ENCODE measurements at regions not wholly inside any gene's neighbourhood (a gene's known extent, or its start where the extent isn't known, plus 50 kb on each side); places are given as distances from the start of the nearest gene placed in this dataset.

- peak; percentile 75 for TF ChIP-seq ZNF770 (CRISPR knock-in tag; IDR thresholded peaks at IDR 0.05)
- peak; percentile 10; the same call in 1 of the 2 replicates for TF ChIP-seq FOXO1 (CRISPR knock-in tag; IDR thresholded peaks at IDR 0.05)
- TF ChIP-seq CBX1 (IDR thresholded peaks at IDR 0.05; ENCODE audit: low read depth), result no peak
- TF ChIP-seq FOXK2 (IDR thresholded peaks at IDR 0.05), result no peak
- 0 out of 2 replicates have a peak, but pooled peaks have one; percentile 22 for TF ChIP-seq TSC22D2 (CRISPR knock-in tag; IDR thresholded peaks at IDR 0.05; ENCODE audit: borderline replicate concordance)
Measured at GRCh38 chr1:234862944-234863515, 253.1 kb upstream of the IRF2BP2 start (continued).

DNA sequence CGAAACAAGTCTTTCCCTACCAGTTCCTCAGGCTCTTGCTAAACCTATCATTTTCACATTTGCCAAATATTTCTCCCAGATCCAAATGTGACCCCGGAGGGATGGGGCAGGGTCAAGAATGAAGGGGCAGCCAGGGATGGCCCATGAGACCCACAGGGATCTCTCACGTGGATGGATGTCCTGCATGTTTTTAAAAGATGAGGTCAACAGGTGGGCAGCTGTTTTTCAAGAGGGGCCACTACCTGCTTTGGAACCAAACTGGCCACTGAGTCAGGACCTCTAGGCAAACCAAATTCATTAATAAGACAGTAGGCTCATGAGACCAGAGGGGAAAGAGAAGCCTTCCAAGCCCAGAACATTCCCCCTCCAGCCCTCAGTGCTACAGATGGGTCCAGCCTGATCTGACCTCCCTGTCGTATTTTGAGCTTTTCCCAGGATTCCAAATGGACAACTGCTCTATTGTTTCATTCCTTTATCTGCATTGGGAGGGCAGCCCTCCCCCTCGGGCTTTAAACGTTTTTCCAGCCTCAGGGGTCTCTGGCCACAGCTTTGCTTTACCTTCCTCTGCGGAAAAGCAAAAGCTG lies 252.5 kb upstream of the IRF2BP2 start:
- ATAC-seq (peak; percentile 74), FAIRE-seq (no peak), DNase-seq (ENCODE audit: low spot score) (peak; percentile 70)
- intact Hi-C loops (cut with micrococcal nuclease; ENCODE audit: unreplicated experiment), result no loop called here
- Histone ChIP-seq H3K79me2 (ENCODE audit: insufficient read depth, low read length) (no peaks in the 10 kb centered on the region), H3K9me3 (ENCODE audit: low read length) (no peaks in the 10 kb centered on the region), H3K27ac (ENCODE audit: extremely low read length, insufficient read depth, low read length) (peak overlapping the region; percentile 84), H3K4me1 (ENCODE audit: insufficient read depth, low read length) (peaks cover 67% of the 10 kb centered on the region), H3K4me3 (replicated peaks in 1 of 3; ENCODE audit: insufficient read depth in 1 of 3, low read depth in 2 of 3, low read length in 3 of 3) (peak overlapping the region; percentile 6 to 47 (median 27); a peak in 4 of 6 replicates), H3K36me3 (replicated peaks in 1 of 2; ENCODE audit: control insufficient read depth in 1 of 2, insufficient read depth in 2 of 2, low read length in 2 of 2) (no peaks in the 10 kb centered on the region), H4K20me1 (ENCODE audit: insufficient read depth, low read length) (no peaks in the 10 kb centered on the region), H2AFZ (ENCODE audit: low read length) (no peak overlapping the region), H3K4me2 (ENCODE audit: low read depth, low read length) (peak overlapping the region; percentile 71), H3K9ac (ENCODE audit: insufficient read depth, low read depth, low read length) (peak overlapping the region; percentile 70), H3K27me3 (ENCODE audit: control insufficient read depth in 1 of 2, insufficient read depth in 2 of 2, low read length in 2 of 2) (no peaks in the 10 kb centered on the region)
- in situ Hi-C loops (cut with HindIII; ENCODE audit: extremely low pct_ligation_motif_present, low pct_unique_long_range_greater_than_20kb), result no loop called here
- WGBS (ENCODE audit: low lambda C conversion rate), result 31% methylated on average over 7 of the region's 7 CpGs
- POLR2A ChIA-PET, result interaction anchor here (0.8 to 2.8 kb wide), 22 partner anchors 10 to 317 kb away, joined by 3 to 46 read pairs (median 4); no protein-coding TSS in a partner anchor
- TSS peak; percentile 39 for BruUV-seq (replicated peaks)
- CTCF ChIA-PET (ENCODE audit: low intra/inter-chr PET ratio, low total read pairs), result no interaction called here
- 0 out of 2 replicates have a peak, but pooled peaks have one; percentile 44 for TF ChIP-seq ZMAT3 (CRISPR knock-in tag; conservative IDR thresholded peaks at IDR 0.05)
- 0 out of 2 replicates have a peak, but pooled peaks have one; percentile 5 for TF ChIP-seq ZNF451 (CRISPR knock-in tag; IDR thresholded peaks at IDR 0.05)
- 0 out of 2 replicates have a peak, but pooled peaks have one; percentile 18 for TF ChIP-seq MXD4 (CRISPR knock-in tag; IDR thresholded peaks at IDR 0.05)
- TF ChIP-seq, protein P1, sequence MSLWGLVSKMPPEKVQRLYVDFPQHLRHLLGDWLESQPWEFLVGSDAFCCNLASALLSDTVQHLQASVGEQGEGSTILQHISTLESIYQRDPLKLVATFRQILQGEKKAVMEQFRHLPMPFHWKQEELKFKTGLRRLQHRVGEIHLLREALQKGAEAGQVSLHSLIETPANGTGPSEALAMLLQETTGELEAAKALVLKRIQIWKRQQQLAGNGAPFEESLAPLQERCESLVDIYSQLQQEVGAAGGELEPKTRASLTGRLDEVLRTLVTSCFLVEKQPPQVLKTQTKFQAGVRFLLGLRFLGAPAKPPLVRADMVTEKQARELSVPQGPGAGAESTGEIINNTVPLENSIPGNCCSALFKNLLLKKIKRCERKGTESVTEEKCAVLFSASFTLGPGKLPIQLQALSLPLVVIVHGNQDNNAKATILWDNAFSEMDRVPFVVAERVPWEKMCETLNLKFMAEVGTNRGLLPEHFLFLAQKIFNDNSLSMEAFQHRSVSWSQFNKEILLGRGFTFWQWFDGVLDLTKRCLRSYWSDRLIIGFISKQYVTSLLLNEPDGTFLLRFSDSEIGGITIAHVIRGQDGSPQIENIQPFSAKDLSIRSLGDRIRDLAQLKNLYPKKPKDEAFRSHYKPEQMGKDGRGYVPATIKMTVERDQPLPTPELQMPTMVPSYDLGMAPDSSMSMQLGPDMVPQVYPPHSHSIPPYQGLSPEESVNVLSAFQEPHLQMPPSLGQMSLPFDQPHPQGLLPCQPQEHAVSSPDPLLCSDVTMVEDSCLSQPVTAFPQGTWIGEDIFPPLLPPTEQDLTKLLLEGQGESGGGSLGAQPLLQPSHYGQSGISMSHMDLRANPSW (CRISPR knock-in tag; IDR thresholded peaks at IDR 0.05; ENCODE audit: borderline replicate concordance), result no peak
- no peak for TF ChIP-seq ZNF142 (CRISPR knock-in tag; IDR thresholded peaks at IDR 0.05)
- no peak for TF ChIP-seq BHLHE40 (IDR thresholded peaks at IDR 0.05; ENCODE audit: low read length)
